ENCODE measurements at regions not wholly inside any gene's neighbourhood (a gene's known extent, or its start where the extent isn't known, plus 50 kb on each side); places are given as distances from the start of the nearest gene placed in this dataset.

DNA sequence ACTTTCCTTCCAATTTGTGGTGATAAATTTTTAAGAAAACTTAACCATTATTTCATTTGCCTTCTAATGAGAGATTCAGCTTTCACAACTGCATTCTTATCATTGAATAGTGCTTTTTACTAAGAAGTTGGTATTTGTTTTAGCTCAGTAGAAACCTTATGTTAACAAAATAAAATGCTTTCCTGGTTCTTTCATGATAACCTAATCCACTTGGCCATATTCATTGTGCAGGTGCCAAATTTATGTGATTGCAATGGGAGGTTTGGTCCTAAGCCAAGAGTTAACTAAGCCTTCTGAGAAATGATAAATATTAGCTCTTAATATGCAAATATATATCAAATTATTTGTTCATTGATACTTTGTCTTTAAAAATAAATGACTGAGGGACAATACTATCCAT is 141.1 kb upstream of the TLE4 start:
- Histone ChIP-seq H2AK5ac (ENCODE audit: low read depth, low read length) (no peak overlapping the region), H3K4me2 (ENCODE audit: insufficient read depth in 1 of 2, low read depth in 2 of 2, low read length in 2 of 2) (no peak overlapping the region), H2BK120ac (replicated peaks; ENCODE audit: low read depth, low read length) (no peak overlapping the region), H2BK20ac (ENCODE audit: low read length) (no peak overlapping the region), H3K56ac (replicated peaks; ENCODE audit: insufficient read length, low read depth, low read length) (no peak overlapping the region), H2BK5ac (ENCODE audit: low read depth, low read length) (no peak overlapping the region), H3K79me2 (ENCODE audit: control insufficient read depth in 1 of 2, insufficient read depth in 2 of 2, low read length in 2 of 2) (no peaks in the 10 kb centered on the region), H3K9me3 (ENCODE audit: insufficient read depth in 2 of 2, low read depth in 1 of 2, low read length in 1 of 2) (no peaks in the 10 kb centered on the region), H2BK15ac (ENCODE audit: low read length) (no peak overlapping the region), H3K4me1 (replicated peaks in 1 of 4; ENCODE audit: control insufficient read depth in 3 of 4, insufficient read depth in 4 of 4, low read length in 3 of 4) (no peaks in the 10 kb centered on the region), H3K18ac (ENCODE audit: extremely low read depth, low read length) (no peak overlapping the region), H2BK12ac (ENCODE audit: low read depth, low read length) (no peak overlapping the region), H3K4ac (replicated peaks; ENCODE audit: insufficient read length, low read depth, low read length) (no peak overlapping the region), H3K36me3 (ENCODE audit: control insufficient read depth in 2 of 4, insufficient read depth in 4 of 4, low read length in 3 of 4) (no peaks in the 10 kb centered on the region), H3K23ac (ENCODE audit: insufficient read length) (no peak overlapping the region), H4K5ac (ENCODE audit: insufficient read length, low read depth, low read length) (no peak overlapping the region), H3K23me2 (ENCODE audit: low read depth, low read length) (no peaks in the 10 kb centered on the region), H3K4me3 (ENCODE audit: extremely low read depth in 1 of 4, insufficient read depth in 2 of 4, low read depth in 3 of 4, low read length in 4 of 4) (no peak overlapping the region), H3K14ac (ENCODE audit: insufficient read length) (no peak overlapping the region), H4K8ac (ENCODE audit: extremely low read depth, insufficient read depth, low read length) (no peak overlapping the region), H4K20me1 (replicated peaks in 1 of 2; ENCODE audit: control insufficient read depth in 1 of 2, insufficient read depth in 2 of 2, low read length in 2 of 2) (no peaks in the 10 kb centered on the region), H2AFZ (ENCODE audit: low read length) (no peak overlapping the region), H3K27me3 (replicated peaks in 1 of 4; ENCODE audit: control insufficient read depth in 3 of 4, extremely low read depth in 1 of 4, insufficient read depth in 3 of 4, low read length in 3 of 4) (no peaks in the 10 kb centered on the region), H4K91ac (replicated peaks; ENCODE audit: insufficient read length, low read length) (no peak overlapping the region), H3K27ac (ENCODE audit: low read depth, low read length) (no peak overlapping the region), H3K79me1 (ENCODE audit: low read depth, low read length) (no peaks in the 10 kb centered on the region), H3K9ac (replicated peaks in 1 of 4; ENCODE audit: extremely low read depth in 1 of 4, low read depth in 3 of 4, low read length in 3 of 4) (no peak overlapping the region)
- FAIRE-seq (no peak), DNase-seq (ENCODE audit: low read depth in 1 of 2, low spot score in 2 of 2) (no peak)
- CTCF ChIA-PET (ENCODE audit: partially characterized antibody) = interaction anchor here (0.6 to 3.8 kb wide), 14 partner anchors 13 to 910 kb away, joined by 3 to 17 read pairs (median 4); no protein-coding TSS in a partner anchor
- POLR2A ChIA-PET (ENCODE audit: partially characterized antibody) = no interaction called here
- TF ChIP-seq, protein P1, sequence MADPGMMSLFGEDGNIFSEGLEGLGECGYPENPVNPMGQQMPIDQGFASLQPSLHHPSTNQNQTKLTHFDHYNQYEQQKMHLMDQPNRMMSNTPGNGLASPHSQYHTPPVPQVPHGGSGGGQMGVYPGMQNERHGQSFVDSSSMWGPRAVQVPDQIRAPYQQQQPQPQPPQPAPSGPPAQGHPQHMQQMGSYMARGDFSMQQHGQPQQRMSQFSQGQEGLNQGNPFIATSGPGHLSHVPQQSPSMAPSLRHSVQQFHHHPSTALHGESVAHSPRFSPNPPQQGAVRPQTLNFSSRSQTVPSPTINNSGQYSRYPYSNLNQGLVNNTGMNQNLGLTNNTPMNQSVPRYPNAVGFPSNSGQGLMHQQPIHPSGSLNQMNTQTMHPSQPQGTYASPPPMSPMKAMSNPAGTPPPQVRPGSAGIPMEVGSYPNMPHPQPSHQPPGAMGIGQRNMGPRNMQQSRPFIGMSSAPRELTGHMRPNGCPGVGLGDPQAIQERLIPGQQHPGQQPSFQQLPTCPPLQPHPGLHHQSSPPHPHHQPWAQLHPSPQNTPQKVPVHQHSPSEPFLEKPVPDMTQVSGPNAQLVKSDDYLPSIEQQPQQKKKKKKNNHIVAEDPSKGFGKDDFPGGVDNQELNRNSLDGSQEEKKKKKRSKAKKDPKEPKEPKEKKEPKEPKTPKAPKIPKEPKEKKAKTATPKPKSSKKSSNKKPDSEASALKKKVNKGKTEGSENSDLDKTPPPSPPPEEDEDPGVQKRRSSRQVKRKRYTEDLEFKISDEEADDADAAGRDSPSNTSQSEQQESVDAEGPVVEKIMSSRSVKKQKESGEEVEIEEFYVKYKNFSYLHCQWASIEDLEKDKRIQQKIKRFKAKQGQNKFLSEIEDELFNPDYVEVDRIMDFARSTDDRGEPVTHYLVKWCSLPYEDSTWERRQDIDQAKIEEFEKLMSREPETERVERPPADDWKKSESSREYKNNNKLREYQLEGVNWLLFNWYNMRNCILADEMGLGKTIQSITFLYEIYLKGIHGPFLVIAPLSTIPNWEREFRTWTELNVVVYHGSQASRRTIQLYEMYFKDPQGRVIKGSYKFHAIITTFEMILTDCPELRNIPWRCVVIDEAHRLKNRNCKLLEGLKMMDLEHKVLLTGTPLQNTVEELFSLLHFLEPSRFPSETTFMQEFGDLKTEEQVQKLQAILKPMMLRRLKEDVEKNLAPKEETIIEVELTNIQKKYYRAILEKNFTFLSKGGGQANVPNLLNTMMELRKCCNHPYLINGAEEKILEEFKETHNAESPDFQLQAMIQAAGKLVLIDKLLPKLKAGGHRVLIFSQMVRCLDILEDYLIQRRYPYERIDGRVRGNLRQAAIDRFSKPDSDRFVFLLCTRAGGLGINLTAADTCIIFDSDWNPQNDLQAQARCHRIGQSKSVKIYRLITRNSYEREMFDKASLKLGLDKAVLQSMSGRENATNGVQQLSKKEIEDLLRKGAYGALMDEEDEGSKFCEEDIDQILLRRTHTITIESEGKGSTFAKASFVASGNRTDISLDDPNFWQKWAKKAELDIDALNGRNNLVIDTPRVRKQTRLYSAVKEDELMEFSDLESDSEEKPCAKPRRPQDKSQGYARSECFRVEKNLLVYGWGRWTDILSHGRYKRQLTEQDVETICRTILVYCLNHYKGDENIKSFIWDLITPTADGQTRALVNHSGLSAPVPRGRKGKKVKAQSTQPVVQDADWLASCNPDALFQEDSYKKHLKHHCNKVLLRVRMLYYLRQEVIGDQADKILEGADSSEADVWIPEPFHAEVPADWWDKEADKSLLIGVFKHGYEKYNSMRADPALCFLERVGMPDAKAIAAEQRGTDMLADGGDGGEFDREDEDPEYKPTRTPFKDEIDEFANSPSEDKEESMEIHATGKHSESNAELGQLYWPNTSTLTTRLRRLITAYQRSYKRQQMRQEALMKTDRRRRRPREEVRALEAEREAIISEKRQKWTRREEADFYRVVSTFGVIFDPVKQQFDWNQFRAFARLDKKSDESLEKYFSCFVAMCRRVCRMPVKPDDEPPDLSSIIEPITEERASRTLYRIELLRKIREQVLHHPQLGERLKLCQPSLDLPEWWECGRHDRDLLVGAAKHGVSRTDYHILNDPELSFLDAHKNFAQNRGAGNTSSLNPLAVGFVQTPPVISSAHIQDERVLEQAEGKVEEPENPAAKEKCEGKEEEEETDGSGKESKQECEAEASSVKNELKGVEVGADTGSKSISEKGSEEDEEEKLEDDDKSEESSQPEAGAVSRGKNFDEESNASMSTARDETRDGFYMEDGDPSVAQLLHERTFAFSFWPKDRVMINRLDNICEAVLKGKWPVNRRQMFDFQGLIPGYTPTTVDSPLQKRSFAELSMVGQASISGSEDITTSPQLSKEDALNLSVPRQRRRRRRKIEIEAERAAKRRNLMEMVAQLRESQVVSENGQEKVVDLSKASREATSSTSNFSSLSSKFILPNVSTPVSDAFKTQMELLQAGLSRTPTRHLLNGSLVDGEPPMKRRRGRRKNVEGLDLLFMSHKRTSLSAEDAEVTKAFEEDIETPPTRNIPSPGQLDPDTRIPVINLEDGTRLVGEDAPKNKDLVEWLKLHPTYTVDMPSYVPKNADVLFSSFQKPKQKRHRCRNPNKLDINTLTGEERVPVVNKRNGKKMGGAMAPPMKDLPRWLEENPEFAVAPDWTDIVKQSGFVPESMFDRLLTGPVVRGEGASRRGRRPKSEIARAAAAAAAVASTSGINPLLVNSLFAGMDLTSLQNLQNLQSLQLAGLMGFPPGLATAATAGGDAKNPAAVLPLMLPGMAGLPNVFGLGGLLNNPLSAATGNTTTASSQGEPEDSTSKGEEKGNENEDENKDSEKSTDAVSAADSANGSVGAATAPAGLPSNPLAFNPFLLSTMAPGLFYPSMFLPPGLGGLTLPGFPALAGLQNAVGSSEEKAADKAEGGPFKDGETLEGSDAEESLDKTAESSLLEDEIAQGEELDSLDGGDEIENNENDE (IDR thresholded peaks at IDR 0.05; ENCODE audit: insufficient replicate concordance, low read length) = no peak
- TF ChIP-seq CBX5 (IDR thresholded peaks at IDR 0.05; ENCODE audit: low read depth, low read length) = no peak
